Fibroblast of the conjunctiva (primary cell): ENCODE measurements at regions not wholly inside any gene's neighbourhood (a gene's known extent, or its start where the extent isn't known, plus 50 kb on each side); places are given as distances from the start of the nearest gene placed in this dataset.

Experiments used
- DNase-seq: peaks from one replicate; pipeline ENCODE4 v3.0.0-alpha.2; 2010; ENCODE audit warnings: low read depth

- no peak for DNase-seq
These were observed 61.5 kb upstream of the AP1S2 start for GRCh38 chrX:15915959-15916703.

- DNase-seq, result no peak
These were observed 59.9 kb upstream of the AP1S2 start for GRCh38 chrX:15914486-15914885.

- no peak for DNase-seq
These were observed 58.5 kb upstream of the AP1S2 start for GRCh38 chrX:15913146-15913545.

- DNase-seq, result no peak
These were observed 57.3 kb upstream of the AP1S2 start for GRCh38 chrX:15911734-15912550.

- DNase-seq, result no peak
These were observed 55.0 kb upstream of the AP1S2 start for GRCh38 chrX:15909605-15910004.

GRCh38 chrX:15908603-15909290 is 54.1 kb upstream of the AP1S2 start:
- no peak for DNase-seq

- DNase-seq, result no peak
These were observed 51.7 kb upstream of the AP1S2 start for GRCh38 chrX:15906041-15906943.
